ENCODE measurements at regions not wholly inside any gene's neighbourhood (a gene's known extent, or its start where the extent isn't known, plus 50 kb on each side); places are given as distances from the start of the nearest gene placed in this dataset.

DNA sequence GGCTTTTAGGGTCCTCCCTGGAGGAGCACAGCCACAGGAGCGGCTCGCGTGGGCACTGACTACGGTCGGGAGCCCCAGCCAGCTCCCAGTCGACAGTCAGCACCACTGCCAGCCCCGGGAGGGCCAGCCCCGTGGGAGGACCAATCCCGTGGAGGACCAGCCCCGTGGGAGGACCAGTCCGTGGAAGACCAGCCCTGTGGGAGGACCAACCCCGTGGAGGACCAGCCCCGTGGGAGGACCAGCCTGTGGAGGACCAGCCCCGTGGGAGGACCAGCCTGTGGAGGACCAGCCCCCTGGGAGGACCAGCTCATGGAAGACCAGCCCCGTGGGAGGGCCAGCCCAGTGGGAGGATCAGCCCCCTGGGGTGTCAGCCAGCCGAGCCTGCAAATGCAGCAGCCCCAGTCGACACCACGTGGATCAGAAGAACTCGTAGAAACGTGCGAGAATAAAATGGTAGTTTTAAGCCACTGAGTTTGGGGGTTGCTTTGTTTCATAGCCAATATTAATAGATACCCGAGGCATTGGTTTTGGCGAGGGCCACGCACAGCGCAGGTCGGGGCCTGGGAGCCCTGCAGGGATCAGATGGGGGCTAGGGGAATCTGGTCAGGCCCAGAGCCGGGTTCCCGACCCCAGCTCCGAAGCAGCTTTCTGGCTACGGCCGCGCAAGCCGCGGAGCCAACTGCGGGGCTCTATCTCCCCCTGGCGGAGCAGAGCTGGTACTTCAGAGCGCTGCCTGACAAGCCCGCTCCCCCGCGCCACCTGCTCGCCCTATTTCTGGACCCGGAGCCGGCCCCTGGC lies 73.0 kb downstream of the TEX51 start:
- peak overlapping the region; percentile 53 for H3K4me3 ChIP-seq (ENCODE audit: low read depth, low read length)
- TF ChIP-seq, protein P1, sequence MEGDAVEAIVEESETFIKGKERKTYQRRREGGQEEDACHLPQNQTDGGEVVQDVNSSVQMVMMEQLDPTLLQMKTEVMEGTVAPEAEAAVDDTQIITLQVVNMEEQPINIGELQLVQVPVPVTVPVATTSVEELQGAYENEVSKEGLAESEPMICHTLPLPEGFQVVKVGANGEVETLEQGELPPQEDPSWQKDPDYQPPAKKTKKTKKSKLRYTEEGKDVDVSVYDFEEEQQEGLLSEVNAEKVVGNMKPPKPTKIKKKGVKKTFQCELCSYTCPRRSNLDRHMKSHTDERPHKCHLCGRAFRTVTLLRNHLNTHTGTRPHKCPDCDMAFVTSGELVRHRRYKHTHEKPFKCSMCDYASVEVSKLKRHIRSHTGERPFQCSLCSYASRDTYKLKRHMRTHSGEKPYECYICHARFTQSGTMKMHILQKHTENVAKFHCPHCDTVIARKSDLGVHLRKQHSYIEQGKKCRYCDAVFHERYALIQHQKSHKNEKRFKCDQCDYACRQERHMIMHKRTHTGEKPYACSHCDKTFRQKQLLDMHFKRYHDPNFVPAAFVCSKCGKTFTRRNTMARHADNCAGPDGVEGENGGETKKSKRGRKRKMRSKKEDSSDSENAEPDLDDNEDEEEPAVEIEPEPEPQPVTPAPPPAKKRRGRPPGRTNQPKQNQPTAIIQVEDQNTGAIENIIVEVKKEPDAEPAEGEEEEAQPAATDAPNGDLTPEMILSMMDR (IDR thresholded peaks at IDR 0.05; ENCODE audit: control insufficient read depth, extremely low read depth, insufficient read depth) = peak; percentile 83

GRCh38 chr2:126972279-126972626 lies 73.6 kb downstream of the TEX51 start:
- no peak for DNase-seq (ENCODE audit: low read depth)
- TF ChIP-seq, protein P1 (IDR thresholded peaks at IDR 0.05; ENCODE audit: control insufficient read depth, extremely low read depth, insufficient read depth) = no peak
- H3K4me3 ChIP-seq (ENCODE audit: low read depth, low read length) = peak overlapping the region; percentile 53

More for the DNA sequence above, 73.0 kb downstream of the TEX51 start:
- peak; percentile 37 for DNase-seq (ENCODE audit: low read depth)

- no peak overlapping the region for H3K4me3 ChIP-seq (ENCODE audit: low read depth, low read length)
- TF ChIP-seq, protein P1 (IDR thresholded peaks at IDR 0.05; ENCODE audit: control insufficient read depth, extremely low read depth, insufficient read depth) = no peak
- no peak for DNase-seq (ENCODE audit: low read depth)
Measured at GRCh38 chr2:126973745-126974144, 75.1 kb downstream of the TEX51 start.

DNA sequence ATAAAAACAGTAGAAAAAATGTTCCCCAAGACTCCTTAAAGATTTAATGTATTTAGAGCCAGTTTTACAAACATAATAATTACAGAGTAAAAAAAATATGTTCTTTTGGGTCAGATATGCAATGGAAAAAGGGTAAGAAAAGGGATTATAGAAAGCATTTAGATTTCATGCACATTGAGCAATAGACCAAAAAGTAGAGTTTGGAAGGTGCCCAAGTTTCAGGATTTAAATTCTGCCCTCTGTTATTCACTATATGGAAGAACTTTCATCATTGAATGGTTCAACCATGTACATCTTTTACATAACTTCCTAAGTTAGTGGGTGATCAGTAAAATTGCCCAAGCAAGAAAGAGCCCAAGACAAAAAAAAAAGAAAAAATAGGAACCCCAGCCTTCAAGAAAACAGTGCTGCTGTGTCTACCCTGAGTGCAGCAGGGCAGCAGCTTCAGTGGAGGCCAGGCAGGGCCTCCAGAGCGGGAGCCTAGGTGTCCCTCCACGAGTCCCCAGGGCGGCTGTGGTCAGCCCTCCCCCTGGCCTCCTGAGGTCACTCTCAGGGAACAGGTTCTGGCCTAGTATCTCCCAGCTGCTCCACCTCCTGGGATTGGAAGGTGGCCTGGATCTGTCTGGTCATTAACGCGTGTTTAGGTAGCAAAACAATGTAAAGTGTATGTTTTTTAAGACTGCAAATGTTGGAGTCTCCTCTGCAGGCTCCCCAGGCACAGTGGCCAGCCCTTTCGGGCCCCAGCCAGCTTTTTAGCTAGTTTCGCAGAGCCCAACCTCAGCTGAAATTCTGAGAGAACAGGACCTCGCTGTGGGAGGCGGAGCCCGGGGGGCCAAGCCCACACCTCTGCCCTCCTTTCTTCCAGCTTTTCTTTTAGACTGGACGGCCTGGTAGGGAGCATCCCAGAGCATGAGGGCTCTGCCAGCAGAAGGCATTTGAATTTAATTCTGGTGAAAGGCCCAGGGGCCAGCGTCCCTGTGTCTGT lies 77.3 kb downstream of the TEX51 start:
- TF ChIP-seq, protein P1 (IDR thresholded peaks at IDR 0.05; ENCODE audit: control insufficient read depth, extremely low read depth, insufficient read depth) = no peak
- DNase-seq (ENCODE audit: low read depth) = no peak
- no peak overlapping the region for H3K4me3 ChIP-seq (ENCODE audit: low read depth, low read length)

- TF ChIP-seq, protein P1 (IDR thresholded peaks at IDR 0.05; ENCODE audit: control insufficient read depth, extremely low read depth, insufficient read depth) = no peak
- DNase-seq (ENCODE audit: low read depth) = no peak
- no peak overlapping the region for H3K4me3 ChIP-seq (ENCODE audit: low read depth, low read length)
Measured at GRCh38 chr2:126976721-126977328, 78.1 kb downstream of the TEX51 start.

- TF ChIP-seq, protein P1 (IDR thresholded peaks at IDR 0.05; ENCODE audit: control insufficient read depth, extremely low read depth, insufficient read depth) = no peak
- DNase-seq (ENCODE audit: low read depth) = no peak
- H3K4me3 ChIP-seq (ENCODE audit: low read depth, low read length) = no peak overlapping the region
Measured at GRCh38 chr2:126978333-126978732, 79.6 kb downstream of the TEX51 start.

Measured in LNCaP clone FGC (cell line).